Endothelial cell of umbilical vein (primary cell): ENCODE measurements at regions not wholly inside any gene's neighbourhood (a gene's known extent, or its start where the extent isn't known, plus 50 kb on each side); places are given as distances from the start of the nearest gene placed in this dataset.

Experiments
- BruUV-seq: library from RNA; stranded (reverse); fragments of 400-500 nt; replicated peaks from 2 replicates; lab custom pipeline; 2021; lab: Mats Ljungman, UMichigan
- CTCF ChIA-PET: fragments of 300-600, 350-600 bp; sonication (Branson Sonifier 250); formaldehyde crosslinking; loops from one replicate; lab custom pipeline; 2021; ENCODE audit warnings: antibody characterized with exemption, inconsistent platforms; lab: Charles Lee
- POLR2A ChIA-PET: fragments of 300-600, 350-600 bp; sonication (Branson Sonifier 250); formaldehyde crosslinking; loops from one replicate; lab custom pipeline; 2021; ENCODE audit warnings: antibody characterized with exemption, inconsistent platforms; lab: Charles Lee
- DNase-seq: peaks from one replicate; pipeline ENCODE4 v3.0.0-alpha.2; 2011; ENCODE audit warnings: low read depth, low spot score
- FAIRE-seq: peaks from 2 replicates; lab custom pipeline; 2011; peaks lifted over from hg19 to GRCh38; lab: Jason Lieb, UNC
- H2AFZ ChIP-seq: 2 replicates; pipeline ENCODE4 v1.6.0; 2012; ENCODE audit warnings: low read depth, low read length, control low read depth, inconsistent platforms
- H3K27ac ChIP-seq: 2 replicates; pipeline ENCODE4 v1.5.1; 2011; ENCODE audit warnings: low read depth, mild to moderate bottlenecking, control low read depth, low read length, moderate library complexity; ENCODE audit not compliant: insufficient read depth
- H3K27me3 ChIP-seq, 2 experiments: 2 replicates each; pipeline versions ENCODE4 v1.6.0 to v1.6.1; 2011; ENCODE audit warnings: low read length in 2 of 2, mixed read lengths in 1 of 2; ENCODE audit not compliant: control insufficient read depth in 2 of 2, insufficient read depth in 2 of 2
- H3K36me3 ChIP-seq, 2 experiments: 2 replicates in 1 of 2; 3 replicates in 1 of 2; pipeline ENCODE4 v1.5.1; 2011; ENCODE audit warnings: low read length in 2 of 2, mild to moderate bottlenecking in 1 of 2, moderate library complexity in 1 of 2; ENCODE audit not compliant: control insufficient read depth in 2 of 2, insufficient read depth in 2 of 2; ENCODE audit errors: extremely low read depth in 1 of 2
- H3K4me1 ChIP-seq: 3 replicates; pipeline ENCODE4 v1.5.1; 2011; ENCODE audit warnings: mild to moderate bottlenecking, low read length; ENCODE audit not compliant: control insufficient read depth, insufficient read depth; ENCODE audit errors: extremely low read depth
- H3K4me2 ChIP-seq: 2 replicates; pipeline ENCODE4 v1.6.1; 2011; ENCODE audit warnings: low read length, control low read depth, mixed read lengths; ENCODE audit not compliant: insufficient read depth
- H3K4me3 ChIP-seq, 3 experiments: fragments of 200-600 bp in 1 of 3; sonication (generic), shearing (Covaris generic) in 1 of 3; replicated peaks in 1 of 3; 2 replicates each; pipeline ENCODE4 v1.5.1; 2011 to 2016; ENCODE audit warnings: control low read depth in 3 of 3, low read length in 3 of 3, mild to moderate bottlenecking in 2 of 3, inconsistent platforms in 1 of 3, low read depth in 1 of 3, moderate library complexity in 1 of 3; ENCODE audit not compliant: insufficient read depth in 1 of 3
- H3K79me2 ChIP-seq: 2 replicates; pipeline ENCODE4 v1.6.0; 2012; ENCODE audit warnings: low read length, inconsistent platforms; ENCODE audit not compliant: control insufficient read depth, insufficient read depth
- H3K9ac ChIP-seq: replicated peaks from 2 replicates; pipeline ENCODE3; 2011; ENCODE audit warnings: low read length, control low read depth; ENCODE audit not compliant: insufficient read depth; ENCODE audit errors: extremely low read depth
- H3K9me1 ChIP-seq: replicated peaks from 3 replicates; pipeline ENCODE4 v1.6.0; 2011; ENCODE audit warnings: mild to moderate bottlenecking, low read length; ENCODE audit not compliant: control insufficient read depth, insufficient read depth; ENCODE audit errors: extremely low read depth
- H3K9me3 ChIP-seq: replicated peaks from 2 replicates; pipeline ENCODE4 v1.5.1; 2012; ENCODE audit warnings: low read length, inconsistent platforms; ENCODE audit not compliant: control insufficient read depth, insufficient read depth
- H4K20me1 ChIP-seq: replicated peaks from 2 replicates; pipeline ENCODE3; 2011; ENCODE audit warnings: mild to moderate bottlenecking, low read length; ENCODE audit not compliant: control insufficient read depth, insufficient read depth; ENCODE audit errors: extremely low read depth
- CTCF ChIP-seq, 2 donors: IDR thresholded peaks; 1 replicate in 1 of 2; 2 replicates in 1 of 2; pipeline ENCODE4 v1.5.1; 2011; ENCODE audit warnings: low read length in 2 of 2, mild to moderate bottlenecking in 2 of 2, moderate library complexity in 2 of 2, control low read depth in 1 of 2, inconsistent platforms in 1 of 2, low read depth in 1 of 2; ENCODE audit not compliant: insufficient read depth in 1 of 2; ENCODE audit errors: extremely low read depth in 1 of 2
- EZH2 ChIP-seq: IDR thresholded peaks from 2 replicates; pipeline ENCODE4 v1.6.1; 2012; ENCODE audit warnings: borderline replicate concordance, low read depth, mild to moderate bottlenecking, moderate library complexity, low read length, inconsistent platforms; ENCODE audit not compliant: severe bottlenecking
- FOS ChIP-seq: IDR thresholded peaks from 2 replicates; pipeline ENCODE4 v1.6.1; 2011; ENCODE audit warnings: mild to moderate bottlenecking, low read length, moderate library complexity, borderline replicate concordance; ENCODE audit not compliant: insufficient read depth
- GATA2 ChIP-seq: IDR thresholded peaks from 2 replicates; pipeline ENCODE4 v1.7.0; 2011; ENCODE audit warnings: low read depth, mild to moderate bottlenecking, moderate library complexity, mixed read lengths, low read length; ENCODE audit not compliant: insufficient read length, insufficient read depth
- JUN ChIP-seq: IDR thresholded peaks from 2 replicates; pipeline ENCODE4 v1.6.1; 2011; ENCODE audit warnings: borderline replicate concordance, low read depth; ENCODE audit not compliant: insufficient read length, insufficient read depth
- MAX ChIP-seq: IDR thresholded peaks from 2 replicates; pipeline ENCODE4 v1.6.1; 2011; ENCODE audit not compliant: insufficient read depth, insufficient read length
- MYC ChIP-seq: IDR thresholded peaks from one replicate; pipeline ENCODE4 v1.6.1; 2011; ENCODE audit warnings: mild to moderate bottlenecking, low read depth, low read length
- POLR2A ChIP-seq: IDR thresholded peaks from 2 replicates; pipeline ENCODE4 v1.6.1; 2012; ENCODE audit warnings: low read depth, mild to moderate bottlenecking, control low read depth, low read length
- POLR2AphosphoS5 ChIP-seq: IDR thresholded peaks from 2 replicates; pipeline ENCODE4 v1.6.1; 2012; ENCODE audit warnings: low read depth, mild to moderate bottlenecking, control low read depth, low read length, moderate library complexity; ENCODE audit not compliant: insufficient read depth
- dilution Hi-C: fragments of 300-500 bp; cut with MboI; formaldehyde crosslinking; loops from one replicate; pipeline ENCODE4 v1.15.0; 2019; ENCODE audit warnings: low sequenced_read_pairs; ENCODE audit not compliant: extremely low pct_ligation_motif_present
- intact Hi-C: fragments of 100-400 bp; cut with micrococcal nuclease; formaldehyde crosslinking; loops from one replicate; pipeline ENCODE4 v1.10.0; 2022

- TF ChIP-seq POLR2A (no peak), FOS (no peak), MYC (no peak), EZH2 (no peak), CTCF (IDR thresholded peaks at IDR 0.05; ENCODE audit: extremely low read depth in 1 of 2, insufficient read depth in 1 of 2, low read depth in 1 of 2, low read length in 2 of 2) (no peak), MAX (no peak), POLR2AphosphoS5 (no peak), GATA2 (no peak), JUN (no peak)
- intact Hi-C loops (no loop called here), dilution Hi-C loops (no loop called here)
- no TSS peak for BruUV-seq
- DNase-seq: no peak
- H2AFZ ChIP-seq: no peak overlapping the region
- H3K36me3 ChIP-seq: no peaks in the 10 kb centered on the region
- H3K4me1 ChIP-seq: no peaks in the 10 kb centered on the region
- no peak overlapping the region for H3K27ac ChIP-seq
- no peaks in the 10 kb centered on the region for H3K9me3 ChIP-seq
- H3K4me2 ChIP-seq: no peak overlapping the region
- no peaks in the 10 kb centered on the region for H3K27me3 ChIP-seq
- FAIRE-seq: peak; percentile 52
- POLR2A ChIA-PET: no interaction called here
- H3K4me3 ChIP-seq: no peak overlapping the region
- H4K20me1 ChIP-seq: no peaks in the 10 kb centered on the region
- CTCF ChIA-PET: no interaction called here
- H3K79me2 ChIP-seq: no peaks in the 10 kb centered on the region
- no peak overlapping the region for H3K9ac ChIP-seq
- H3K9me1 ChIP-seq: no peaks in the 10 kb centered on the region
Observed at GRCh38 chr2:35495182-35495581, 860.4 kb upstream of the CRIM1 start.
